ENCODE measurements at regions not wholly inside any gene's neighbourhood (a gene's known extent, or its start where the extent isn't known, plus 50 kb on each side); places are given as distances from the start of the nearest gene placed in this dataset.

DNA sequence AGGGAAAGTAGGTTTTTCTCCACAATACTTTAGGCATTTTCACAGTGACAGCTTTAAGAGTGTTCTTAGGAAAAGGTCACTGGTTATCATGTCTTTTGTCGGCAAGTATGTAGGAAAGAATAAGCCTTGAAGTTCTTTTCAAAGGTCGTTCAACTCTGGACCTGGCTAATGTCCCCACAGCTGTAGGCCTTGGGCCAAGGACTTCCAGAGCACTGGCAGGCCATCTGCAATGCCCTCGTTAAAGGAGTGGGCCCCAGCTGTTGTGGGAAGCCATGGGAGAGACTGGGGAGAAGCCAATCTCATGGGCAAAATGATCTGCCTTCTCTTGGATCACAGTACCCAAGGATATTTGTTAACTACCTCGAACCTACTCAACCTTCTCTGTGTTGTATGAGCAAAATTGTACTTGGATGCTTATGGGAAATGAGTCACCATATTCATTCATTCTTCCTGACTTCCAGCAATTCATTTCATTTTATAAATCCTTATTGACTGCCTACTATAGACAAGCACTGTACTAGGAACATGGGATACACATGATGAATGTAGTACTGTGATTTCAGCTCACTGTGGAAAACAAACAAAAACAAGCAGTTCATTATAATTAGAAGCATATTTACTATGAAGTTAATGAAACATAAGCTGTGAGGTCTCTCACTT, 141.1 kb upstream of the KIT start:
- no peaks in the 10 kb centered on the region for H3K27me3 ChIP-seq
- H3K9me3 ChIP-seq: no peaks in the 10 kb centered on the region
- H3K36me3 ChIP-seq: no peaks in the 10 kb centered on the region
- TF ChIP-seq POLR2AphosphoS5 (IDR thresholded peaks at IDR 0.05) (no peak), POLR2A (IDR thresholded peaks at IDR 0.05; ENCODE audit: low read depth) (no peak), EP300 (IDR thresholded peaks at IDR 0.05) (no peak)
- TF ChIP-seq, protein P1, sequence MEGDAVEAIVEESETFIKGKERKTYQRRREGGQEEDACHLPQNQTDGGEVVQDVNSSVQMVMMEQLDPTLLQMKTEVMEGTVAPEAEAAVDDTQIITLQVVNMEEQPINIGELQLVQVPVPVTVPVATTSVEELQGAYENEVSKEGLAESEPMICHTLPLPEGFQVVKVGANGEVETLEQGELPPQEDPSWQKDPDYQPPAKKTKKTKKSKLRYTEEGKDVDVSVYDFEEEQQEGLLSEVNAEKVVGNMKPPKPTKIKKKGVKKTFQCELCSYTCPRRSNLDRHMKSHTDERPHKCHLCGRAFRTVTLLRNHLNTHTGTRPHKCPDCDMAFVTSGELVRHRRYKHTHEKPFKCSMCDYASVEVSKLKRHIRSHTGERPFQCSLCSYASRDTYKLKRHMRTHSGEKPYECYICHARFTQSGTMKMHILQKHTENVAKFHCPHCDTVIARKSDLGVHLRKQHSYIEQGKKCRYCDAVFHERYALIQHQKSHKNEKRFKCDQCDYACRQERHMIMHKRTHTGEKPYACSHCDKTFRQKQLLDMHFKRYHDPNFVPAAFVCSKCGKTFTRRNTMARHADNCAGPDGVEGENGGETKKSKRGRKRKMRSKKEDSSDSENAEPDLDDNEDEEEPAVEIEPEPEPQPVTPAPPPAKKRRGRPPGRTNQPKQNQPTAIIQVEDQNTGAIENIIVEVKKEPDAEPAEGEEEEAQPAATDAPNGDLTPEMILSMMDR (IDR thresholded peaks at IDR 0.05): no peak
- H3K4me3 ChIP-seq: no peak overlapping the region
- intact Hi-C loops (cut with DNase I): no loop called here
- H3K27ac ChIP-seq (replicated peaks in 1 of 4): no peak overlapping the region
- peaks cover 0 to 7% (median 0%) of the 10 kb centered on the region in 4 donors for H3K4me1 ChIP-seq
- WGBS: 51% methylated on average over 4 of the region's 4 CpGs
- DNase-seq (ENCODE audit: extremely low spot score): peak; percentile 39

DNA sequence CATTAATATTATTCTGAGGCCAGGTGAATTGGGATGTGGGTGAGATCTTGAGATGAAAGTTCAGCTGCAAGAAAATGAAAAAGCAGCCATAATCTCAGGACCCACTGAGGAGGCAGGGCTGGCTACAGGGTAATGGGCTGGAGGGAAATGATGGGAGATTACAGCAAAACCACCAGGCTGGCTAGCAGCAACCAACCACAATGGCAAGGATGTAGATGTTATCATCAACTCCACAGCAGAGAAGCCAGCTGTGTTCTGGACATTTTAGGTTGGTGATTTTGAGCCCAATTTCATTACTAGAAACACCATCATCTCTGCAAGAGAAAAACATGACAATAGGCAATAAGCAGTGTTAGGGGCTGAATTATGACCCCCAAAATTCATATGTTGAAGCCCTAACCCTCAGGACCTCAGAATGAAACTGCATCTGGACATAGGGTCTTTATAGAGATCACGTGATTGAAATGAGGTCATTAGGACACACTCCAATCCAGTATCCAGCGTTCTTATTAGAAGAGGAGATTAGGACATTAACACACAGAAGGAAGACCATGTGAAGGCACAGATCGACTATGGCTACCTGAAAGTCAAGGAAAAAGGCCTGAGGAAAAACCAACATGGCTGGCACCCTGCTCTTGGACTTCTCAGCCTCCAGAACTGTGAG, 139.8 kb upstream of the KIT start:
- peaks cover 0 to 7% (median 0%) of the 10 kb centered on the region in 4 donors for H3K4me1 ChIP-seq
- no peak overlapping the region for H3K27ac ChIP-seq (replicated peaks in 1 of 4)
- no peaks in the 10 kb centered on the region for H3K27me3 ChIP-seq
- no peak for TF ChIP-seq EP300 (IDR thresholded peaks at IDR 0.05)
- no peak for TF ChIP-seq POLR2AphosphoS5 (IDR thresholded peaks at IDR 0.05)
- TF ChIP-seq, protein P1 (IDR thresholded peaks at IDR 0.05): no peak
- TF ChIP-seq POLR2A (IDR thresholded peaks at IDR 0.05; ENCODE audit: low read depth): no peak
- no peaks in the 10 kb centered on the region for H3K36me3 ChIP-seq
- intact Hi-C loops (cut with DNase I): no loop called here
- 90% methylated on average over 3 of the region's 3 CpGs for WGBS
- no peak overlapping the region for H3K4me3 ChIP-seq
- peaks cover 0 to 12% (median 0%) of the 10 kb centered on the region in 4 donors for H3K9me3 ChIP-seq
- DNase-seq (ENCODE audit: extremely low spot score): peak; percentile 19

DNA sequence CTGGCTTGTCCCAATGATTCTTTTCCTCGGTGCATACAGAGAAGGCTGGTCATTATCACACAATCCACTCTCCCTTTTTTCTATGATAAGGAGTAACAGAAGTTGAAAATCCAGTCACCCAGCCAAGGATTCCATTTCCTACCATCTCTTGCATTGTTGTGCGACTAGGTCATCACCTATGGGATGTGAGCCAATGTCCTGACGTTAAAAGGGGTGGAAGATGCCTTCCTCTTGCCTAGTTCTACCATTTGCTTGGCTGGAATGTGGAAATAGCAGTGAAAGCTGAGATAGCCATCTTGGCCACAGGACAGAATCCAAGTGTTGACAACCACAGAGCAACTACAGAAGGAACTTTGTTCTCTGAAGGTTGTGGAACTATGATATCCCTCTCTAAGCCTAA, 132.2 kb upstream of the KIT start:
- no peaks in the 10 kb centered on the region for H3K27me3 ChIP-seq
- peaks cover 0 to 12% (median 0%) of the 10 kb centered on the region in 4 donors for H3K9me3 ChIP-seq
- intact Hi-C loops (cut with DNase I): no loop called here
- no peak overlapping the region for H3K27ac ChIP-seq (replicated peaks in 1 of 4)
- no peak for TF ChIP-seq POLR2AphosphoS5 (IDR thresholded peaks at IDR 0.05)
- TF ChIP-seq POLR2A (IDR thresholded peaks at IDR 0.05; ENCODE audit: low read depth): no peak
- TF ChIP-seq EP300 (IDR thresholded peaks at IDR 0.05): no peak
- TF ChIP-seq, protein P1 (IDR thresholded peaks at IDR 0.05): no peak
- no peaks in the 10 kb centered on the region for H3K36me3 ChIP-seq
- H3K4me1 ChIP-seq: no peaks in the 10 kb centered on the region
- WGBS: 86% methylated on average over 3 of the region's 3 CpGs
- peak; percentile 42 for DNase-seq (ENCODE audit: extremely low spot score)
- no peak overlapping the region for H3K4me3 ChIP-seq

DNA sequence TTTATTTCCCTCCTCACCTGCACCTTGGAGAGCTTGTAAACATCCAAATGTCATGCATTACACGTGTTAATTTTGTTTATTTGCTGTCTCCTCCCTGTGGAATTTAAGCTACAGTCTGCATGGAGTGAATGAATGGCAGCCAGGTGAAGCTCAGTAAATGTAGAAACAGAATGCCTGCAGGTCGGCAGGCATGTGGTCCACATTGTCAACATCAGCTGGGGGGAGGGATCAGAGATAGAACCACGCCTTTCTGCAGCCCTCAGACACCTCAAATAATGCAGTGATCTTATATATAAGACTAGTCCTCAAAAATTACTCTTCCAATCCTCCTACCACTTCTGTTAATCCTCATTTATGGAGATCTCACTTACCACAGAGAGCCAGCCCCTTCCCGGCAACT, 131.2 kb upstream of the KIT start:
- intact Hi-C loops (cut with DNase I): no loop called here
- WGBS: 58% methylated on average over 4 of the region's 4 CpGs
- peak; percentile 62 for DNase-seq (ENCODE audit: extremely low spot score)
- Histone ChIP-seq H3K36me3 (no peaks in the 10 kb centered on the region), H3K27me3 (no peaks in the 10 kb centered on the region), H3K9me3 (peaks cover 0 to 12% (median 0%) of the 10 kb centered on the region in 4 donors), H3K27ac (replicated peaks in 1 of 4) (no peak overlapping the region), H3K4me3 (no peak overlapping the region), H3K4me1 (no peaks in the 10 kb centered on the region)
- TF ChIP-seq POLR2AphosphoS5 (IDR thresholded peaks at IDR 0.05) (no peak), EP300 (IDR thresholded peaks at IDR 0.05) (no peak), POLR2A (IDR thresholded peaks at IDR 0.05; ENCODE audit: low read depth) (no peak)
- TF ChIP-seq, protein P1 (IDR thresholded peaks at IDR 0.05): no peak
